SKM-1 treated with dmso at 0.1 percent for 144 hours (cell line): ENCODE measurements at regions not wholly inside any gene's neighbourhood (a gene's known extent, or its start where the extent isn't known, plus 50 kb on each side); places are given as distances from the start of the nearest gene placed in this dataset.

Experiments
- DNase-seq: peaks from one replicate; lab custom pipeline; 2025; ENCODE audit not compliant: unreplicated experiment; lab: John Stamatoyannopoulos, UW

DNA sequence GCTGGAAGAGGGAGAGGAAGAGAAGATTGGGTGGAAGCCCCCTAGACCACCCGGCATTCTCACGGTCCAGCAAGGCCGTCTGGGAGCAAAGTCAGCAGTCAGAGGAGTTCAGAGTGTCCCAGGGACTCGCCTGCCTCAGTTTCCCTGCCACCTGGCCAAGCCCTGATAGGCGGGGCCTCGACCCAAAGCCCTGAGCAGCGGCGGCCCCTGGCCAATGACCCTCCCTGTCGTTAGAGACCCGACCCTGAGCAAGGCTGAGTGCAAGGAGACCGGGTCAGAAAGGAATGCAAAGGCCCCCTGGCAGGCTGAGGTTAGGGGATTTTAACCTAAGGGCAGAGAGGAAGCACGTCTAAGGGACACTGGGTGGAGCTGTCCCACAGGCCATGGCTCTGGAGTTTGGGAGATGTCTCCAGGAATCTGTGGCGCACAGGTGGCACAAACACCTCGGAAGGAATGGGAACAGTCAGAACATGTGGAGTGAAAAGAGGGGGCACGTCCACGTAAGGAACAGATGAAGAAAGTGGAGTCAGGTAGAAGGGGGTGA is 196.8 kb upstream of the PDE1C start:
- no peak for DNase-seq

DNA sequence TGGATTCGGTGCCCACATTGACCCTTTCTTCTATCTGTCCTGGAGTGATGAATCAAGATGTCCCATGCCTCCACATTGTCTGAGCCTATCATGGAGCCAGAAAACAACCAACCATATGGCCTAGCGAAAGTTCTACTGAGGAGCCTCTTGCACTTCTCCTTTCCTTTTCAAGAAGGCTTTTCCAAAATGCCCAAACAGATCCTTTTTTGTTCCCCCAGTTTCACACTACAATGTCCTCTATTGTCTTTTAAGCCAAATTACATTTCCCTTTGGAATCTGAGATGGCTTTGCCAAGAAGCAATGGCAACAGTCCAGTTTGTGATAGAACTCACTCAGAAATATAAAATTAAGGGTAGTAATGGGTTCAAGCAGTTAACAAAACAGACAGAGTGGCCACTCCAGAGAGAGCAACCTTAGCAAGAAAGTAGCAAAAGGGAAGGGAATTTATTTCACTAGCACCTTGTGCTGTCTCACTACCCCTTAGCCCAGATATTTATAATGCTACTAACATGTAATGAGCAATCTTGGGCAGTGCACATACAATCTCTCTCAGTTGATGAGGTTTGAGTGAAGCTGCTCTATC is 194.6 kb upstream of the PDE1C start:
- no peak for DNase-seq

DNA sequence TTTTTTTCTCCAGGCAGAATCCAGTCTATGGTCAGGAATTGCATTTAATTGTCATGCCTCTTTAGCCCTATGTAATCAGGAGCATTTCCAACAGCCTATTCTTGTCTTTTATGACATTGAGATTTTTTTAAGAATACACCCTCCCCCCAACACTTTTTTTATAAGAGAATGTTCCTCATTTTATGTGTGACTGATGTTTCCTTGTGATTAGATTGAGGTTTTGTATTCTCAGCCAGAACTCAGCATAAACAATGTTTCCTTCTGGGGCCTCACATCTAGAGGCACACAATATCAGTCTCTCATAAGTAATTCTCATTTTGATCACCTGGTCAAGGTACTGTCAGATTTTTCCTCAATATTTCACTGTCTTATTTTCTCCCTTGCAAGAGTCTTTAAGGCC is 193.4 kb upstream of the PDE1C start:
- no peak for DNase-seq

DNA sequence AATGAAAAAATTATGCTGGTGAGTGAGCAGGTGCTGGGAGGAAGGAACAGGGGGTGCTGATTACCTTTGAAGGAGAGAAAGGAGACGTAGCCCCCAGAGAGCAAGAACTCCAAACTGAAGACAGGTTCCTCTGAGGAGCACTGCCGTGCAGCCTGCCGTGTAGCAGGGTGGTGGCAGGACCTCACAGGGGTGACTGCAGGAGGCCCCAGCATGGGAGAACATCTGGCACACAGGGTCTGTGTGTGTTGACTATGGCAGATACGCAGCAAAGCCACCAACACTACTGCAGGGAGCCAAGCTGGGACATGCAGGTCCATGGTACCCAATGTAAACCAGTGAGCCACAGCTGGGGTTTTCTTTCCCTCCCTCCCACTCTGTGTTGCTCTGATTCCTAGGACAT is 192.1 kb upstream of the PDE1C start:
- DNase-seq, result no peak

DNA sequence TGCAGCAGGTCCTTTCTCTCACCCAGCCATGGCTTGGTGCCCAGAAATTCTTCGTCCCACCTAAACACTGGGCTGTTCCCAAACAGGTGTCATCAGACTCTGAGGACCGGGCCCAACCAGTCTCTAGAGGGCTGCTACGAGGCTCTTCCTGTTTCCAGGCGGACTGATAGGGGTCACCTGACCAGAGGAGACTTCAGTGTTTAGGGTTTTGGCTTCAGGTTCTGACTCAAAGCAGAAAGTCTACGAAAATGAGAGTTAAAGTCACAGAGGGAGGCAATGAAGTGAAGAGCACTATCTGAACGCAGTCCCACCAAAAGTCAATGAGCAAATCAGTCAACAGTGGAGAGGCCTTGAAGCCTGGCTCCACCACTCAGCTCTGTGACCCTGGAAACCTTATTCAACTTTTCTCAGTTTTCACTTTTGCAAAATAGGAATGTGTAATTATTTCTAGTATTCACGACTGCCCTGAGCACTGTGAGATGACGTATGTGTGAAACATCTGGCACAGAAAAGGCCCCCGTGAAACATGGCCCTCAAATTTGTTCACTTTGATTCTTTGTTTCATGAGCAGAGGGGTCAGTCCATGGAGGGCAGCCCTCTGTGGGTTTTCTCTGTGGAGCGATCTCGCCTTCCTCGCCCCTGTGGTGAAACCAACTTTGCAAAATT is 189.9 kb upstream of the PDE1C start:
- no peak for DNase-seq

DNA sequence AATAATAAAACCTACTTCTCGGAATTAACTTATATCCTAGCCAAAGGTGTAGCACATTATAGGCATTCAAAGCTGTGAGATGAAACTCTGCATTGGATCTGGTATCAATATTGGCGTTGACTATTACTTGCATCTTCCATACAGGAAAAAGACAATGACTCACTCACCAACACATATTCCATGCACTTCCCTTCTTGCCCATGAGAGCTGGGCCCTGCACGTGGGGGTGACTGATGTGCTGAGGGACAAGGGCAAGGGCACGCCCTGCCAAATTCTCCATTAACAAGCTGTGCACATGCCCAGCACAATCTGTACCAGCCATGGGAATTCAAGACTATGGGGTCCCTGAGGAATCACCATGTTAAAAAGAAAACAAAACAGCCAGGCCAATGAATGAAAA is 188.1 kb upstream of the PDE1C start:
- DNase-seq, result no peak

DNA sequence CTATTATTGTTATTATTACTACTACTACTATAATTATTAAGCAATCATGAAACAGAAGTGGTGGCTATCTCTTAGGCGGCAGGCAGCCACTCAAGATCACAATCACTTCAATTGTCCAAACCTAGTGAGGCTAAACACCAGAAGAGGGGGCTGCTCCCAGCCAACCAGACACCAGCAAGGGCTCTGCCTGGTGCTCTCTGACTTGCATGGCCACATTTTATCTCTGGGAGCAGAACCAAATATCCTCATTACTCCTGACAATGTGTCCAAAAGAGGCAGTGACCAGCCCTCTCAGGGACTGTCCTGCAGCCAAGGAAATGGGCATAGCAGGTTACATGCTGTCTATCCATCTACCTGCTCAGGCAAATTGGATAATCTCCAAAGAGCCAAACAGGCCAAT is 187.4 kb upstream of the PDE1C start:
- no peak for DNase-seq

DNA sequence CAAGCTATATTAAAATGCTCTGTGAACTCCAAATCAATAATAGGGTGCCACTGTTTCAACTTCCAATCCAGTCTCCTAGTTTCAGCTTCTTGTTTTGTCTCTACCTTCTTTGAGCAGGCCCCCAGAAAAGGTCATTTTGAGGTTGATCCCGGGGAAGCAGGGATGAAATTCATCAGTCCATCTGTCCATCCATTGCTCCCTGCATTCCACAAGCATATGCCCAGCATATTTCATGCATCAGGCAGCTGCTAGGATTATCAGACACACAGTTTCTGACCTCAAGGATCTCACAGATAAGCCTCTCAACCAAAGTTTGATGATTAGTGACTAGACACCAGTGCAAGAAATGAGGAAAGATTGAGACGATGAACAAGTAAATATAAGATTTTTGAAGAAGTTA is 186.6 kb upstream of the PDE1C start:
- DNase-seq, result no peak

DNA sequence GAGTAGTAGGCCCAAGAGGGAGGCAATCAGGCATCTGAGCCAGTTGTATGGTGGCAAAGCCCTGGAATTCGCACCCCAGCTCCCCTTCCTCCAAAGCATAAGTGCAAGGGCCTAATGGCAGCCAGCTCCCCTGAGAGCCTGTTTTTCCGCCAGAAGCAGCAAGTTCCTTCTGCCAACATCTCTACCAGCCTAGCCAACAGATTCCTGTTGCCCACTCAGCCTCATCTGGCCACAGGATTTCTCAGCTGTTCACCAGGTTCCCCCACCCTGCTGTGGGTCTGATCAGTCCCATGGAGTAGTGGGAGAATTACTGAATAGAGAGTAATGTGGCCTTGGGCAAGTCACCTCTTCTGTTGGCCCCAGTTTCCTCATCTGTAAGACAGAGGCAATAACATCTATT is 186.2 kb upstream of the PDE1C start:
- no peak for DNase-seq

DNA sequence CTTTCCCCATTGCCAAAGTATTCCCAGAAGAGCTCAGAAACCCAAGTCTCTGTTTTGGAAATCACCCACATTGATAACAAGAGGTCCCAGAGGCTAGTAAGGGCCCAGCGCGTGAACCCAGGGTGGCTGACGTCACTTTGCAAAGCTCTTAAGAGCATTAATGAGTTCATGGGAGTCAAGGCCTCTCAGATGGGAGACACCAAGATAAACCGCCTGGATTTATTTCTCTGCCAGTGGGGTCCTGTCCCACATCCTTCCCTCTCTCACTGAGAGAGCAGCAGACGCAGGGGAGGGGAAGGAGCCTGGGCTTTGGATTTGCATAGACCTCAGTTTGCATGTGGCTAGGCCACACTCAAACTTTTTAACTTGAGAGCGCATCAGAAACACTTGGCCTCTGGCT is 184.8 kb upstream of the PDE1C start:
- DNase-seq, result no peak

DNA sequence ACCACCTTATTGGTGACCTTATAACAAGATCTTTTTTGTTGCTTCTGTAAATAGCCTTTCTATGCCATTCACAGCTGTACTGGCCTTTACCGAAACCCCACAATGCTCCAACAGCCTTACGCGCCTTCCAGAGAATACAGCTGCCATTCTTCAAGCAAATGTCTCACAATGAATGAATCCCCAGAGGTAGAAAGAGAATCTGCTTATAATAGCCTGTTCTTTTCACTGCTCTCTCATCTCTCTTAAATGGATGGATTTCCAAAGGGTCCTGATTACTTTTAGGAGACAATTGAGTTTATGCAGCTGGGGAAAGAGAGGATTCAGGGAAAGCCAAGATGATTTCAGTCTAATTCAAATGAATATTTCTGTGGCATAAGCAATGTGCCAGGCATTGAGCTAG is 183.1 kb upstream of the PDE1C start:
- no peak for DNase-seq

DNA sequence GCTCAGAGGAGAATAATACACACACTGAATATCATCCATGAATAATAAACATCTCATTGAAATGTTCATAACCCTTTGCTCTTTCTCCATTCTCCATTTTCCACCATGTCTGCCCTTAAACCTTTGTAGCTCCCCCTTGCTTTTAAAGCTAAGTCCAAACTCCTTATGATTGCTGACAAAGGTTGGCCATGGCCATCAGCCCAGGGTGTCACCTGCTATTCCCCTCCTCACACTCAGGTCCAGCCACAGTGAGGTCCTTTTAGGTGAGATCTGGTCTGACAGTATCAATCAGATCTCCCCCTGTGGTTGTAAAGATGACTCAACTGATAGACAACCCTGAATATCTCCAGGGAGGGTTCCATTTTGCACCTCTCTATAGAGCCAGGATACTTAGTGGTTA is 181.5 kb upstream of the PDE1C start:
- no peak for DNase-seq

DNA sequence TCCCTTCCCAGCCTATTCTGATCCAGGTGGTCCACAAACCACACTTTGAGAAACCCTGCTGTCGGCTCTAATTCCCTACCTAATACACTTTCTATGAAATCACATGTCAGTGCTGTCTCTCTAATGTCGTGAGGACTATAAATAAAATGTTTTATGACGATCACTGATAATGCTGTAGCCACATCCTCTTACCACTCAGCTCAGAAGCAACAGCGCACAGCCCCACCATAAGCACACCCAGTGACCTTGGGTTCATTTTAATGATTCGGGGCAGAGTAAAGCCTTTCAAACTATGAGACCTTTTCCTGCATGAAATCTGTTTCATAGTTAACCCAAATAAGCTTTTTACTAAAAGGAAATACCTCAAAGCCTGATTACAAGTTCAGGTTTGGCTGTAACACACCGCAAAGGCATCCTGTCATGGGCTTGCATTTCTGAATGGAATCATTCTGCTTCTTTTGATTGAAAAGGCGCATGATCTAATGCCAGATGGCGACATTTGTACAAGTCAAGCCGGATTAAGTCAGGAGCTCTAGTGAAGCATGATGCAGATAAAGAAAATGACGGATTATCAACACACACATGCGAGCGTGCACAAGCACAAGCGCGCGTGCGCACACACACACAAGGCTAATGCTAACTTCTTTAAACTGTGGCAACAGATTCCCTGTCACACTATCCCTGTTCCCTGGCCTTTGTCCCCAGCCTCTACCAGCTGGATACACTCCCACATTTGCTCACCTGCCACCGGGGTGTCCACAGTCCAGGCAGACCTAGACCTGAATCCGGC is 180.5 kb upstream of the PDE1C start:
- DNase-seq, result no peak

DNA sequence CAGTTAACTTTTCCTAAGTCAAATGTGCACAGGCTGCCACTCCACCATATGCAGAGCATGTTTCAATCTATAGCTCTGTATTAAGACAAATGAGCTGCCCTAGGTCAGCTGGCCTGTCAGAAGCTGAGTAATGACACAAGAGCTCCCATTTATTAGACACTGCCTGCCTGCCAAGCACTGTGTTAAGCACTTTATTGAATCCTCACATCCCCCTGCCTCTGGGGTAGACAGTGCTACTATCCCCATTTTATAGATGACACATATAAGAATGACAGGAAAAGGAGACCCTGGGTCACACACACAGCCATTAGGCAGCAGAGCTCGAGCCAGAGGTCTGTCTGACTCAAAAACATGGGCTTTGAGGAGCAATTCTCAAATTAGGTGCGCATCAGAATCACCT is 179.8 kb upstream of the PDE1C start:
- no peak for DNase-seq

DNA sequence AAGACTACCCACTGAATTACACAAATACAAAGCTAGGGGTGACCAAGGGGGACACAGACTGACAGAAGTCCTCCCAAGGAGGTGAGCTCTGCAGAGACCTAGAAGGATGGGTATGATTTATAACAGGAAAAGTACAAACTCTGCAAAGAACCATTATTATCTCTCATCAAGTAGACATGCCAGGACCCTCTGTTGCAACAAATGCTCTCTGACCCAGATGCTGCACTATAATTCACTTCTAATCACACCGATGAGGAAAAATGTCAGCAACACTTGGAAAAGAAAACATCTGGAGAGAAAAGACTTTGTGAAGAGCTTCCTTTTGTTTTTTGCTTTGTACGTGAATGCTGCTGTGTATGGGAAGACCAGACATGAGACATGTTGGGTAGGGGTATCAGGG is 178.3 kb upstream of the PDE1C start:
- DNase-seq, result no peak

DNA sequence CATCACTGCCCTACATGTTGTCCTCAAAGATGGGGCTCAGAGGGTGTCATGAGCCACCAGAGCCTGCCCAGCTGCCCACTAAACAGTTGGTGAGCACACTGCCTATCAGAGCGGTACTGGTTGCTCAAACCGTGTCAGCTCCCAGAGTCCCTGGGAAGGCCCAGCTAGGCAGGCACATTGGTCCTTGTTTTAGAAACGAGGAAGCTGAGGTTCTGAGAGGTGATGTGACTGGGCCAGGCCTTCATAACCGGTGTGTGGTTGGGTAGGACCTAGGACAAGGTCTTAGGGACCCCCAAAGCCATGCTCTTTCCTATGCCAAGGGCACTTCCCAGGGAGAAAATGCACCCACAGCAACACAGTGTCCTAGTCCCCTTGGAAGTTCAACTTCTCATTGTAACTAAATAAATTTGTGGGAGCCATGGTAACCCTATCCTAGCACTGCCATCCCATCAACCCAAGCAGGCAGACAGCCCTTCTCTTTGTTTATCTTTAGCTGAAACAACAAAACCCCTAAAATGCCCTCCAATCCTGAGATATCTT is 174.7 kb upstream of the PDE1C start:
- DNase-seq, result no peak

DNA sequence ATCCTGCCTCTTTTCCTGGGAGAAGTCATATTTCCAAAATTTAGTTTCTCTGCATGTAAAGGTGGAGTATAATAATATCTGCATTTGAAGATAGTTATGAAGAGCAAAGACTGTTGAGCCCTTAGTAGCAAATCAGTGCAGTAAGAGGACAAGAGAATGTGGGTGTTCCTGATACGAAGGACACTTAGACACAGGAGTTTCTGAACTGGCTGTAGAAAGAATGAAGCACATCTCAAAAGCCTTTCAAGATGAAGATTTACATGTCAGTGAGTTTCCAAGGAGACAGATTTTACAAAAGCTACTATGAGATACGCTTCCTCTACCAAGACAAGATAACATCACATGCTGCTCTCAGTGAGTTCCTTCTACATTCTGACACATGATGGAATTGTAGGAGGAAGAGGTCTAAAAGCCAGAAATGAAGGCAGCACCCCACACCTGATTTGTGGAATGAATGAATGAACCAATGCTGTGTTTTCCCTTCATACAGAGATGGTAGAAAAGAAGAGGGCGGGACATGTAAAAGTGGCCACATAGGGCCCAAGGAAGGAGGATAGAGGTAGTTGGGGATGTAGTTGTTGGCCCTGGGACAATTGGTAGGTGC is 173.6 kb upstream of the PDE1C start:
- no peak for DNase-seq

DNA sequence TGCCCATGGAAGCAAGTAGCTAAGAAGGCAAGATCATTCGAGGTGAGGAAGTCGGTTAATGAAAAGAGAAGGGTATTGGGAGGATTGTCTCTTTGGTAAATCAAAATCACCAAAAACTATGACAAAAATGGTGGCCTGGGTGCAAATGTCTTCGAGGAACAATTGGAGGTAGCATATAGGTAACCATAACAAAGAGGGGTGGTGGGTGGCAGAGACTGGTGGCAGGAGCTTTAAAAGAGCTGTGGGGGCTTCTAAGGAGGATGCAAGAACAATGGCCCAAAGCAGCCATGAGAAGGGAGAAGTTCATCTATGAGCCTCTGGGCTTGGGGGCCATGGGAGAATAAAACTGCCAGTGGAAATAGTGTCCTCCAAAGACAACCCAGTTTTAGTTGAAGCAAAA is 172.2 kb upstream of the PDE1C start:
- no peak for DNase-seq

DNA sequence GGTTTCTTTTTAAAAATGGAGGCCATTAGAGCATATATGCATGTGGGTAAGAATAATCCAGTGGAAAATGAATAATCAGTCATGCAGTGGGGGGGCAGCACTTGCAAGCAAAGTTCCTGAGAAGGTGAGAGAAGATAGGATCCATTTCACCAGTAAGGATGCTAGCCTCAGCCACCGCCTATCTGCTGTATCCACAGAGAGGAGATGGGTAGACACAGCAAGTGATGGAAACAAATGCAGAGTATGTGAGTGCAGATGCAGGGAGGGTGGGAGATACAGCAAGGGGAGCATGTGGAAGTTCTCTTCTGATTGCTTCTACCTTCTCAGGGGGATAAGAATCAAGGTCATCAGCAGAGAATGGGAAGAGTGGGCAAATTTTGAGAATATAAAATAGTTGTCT is 171.4 kb upstream of the PDE1C start:
- DNase-seq, result no peak

DNA sequence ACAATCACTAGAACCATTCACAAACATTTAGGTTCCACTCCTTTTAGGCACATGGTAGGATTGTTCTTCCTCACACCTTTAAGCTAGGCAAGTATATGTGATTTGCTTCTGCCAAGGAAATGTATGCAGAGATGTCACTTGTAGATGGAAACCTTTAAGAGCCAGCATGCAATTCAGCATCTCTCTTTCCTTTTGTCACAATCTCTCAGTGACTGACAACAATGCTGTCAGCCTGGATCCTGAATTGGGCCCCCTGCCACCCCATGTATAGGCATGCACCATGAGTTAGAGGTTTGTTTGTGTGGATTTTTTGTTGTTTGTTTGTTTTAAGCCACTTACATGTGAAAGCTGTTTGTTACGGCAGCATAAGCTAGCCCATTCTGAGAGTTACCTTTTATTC is 169.6 kb upstream of the PDE1C start:
- no peak for DNase-seq

DNA sequence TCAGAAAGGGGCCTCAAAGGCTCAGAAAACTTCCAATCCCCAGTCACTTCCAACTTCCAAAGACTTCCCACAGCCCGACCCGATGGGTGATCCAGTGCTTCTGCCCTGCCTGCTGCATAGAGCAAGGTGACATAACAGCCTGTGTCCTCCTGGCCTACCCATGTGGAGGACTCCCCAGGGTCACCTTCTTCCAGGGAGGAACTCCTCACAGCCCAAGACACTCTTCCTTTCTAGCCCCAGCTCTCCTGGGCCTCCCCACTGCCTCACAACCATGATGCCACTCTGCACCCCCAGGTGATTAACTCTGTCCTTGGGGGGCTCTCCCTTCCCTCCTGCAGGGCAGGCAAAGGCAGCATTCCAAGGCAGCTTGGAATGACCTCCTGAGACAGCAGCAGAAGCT is 158.4 kb upstream of the PDE1C start:
- no peak for DNase-seq

DNA sequence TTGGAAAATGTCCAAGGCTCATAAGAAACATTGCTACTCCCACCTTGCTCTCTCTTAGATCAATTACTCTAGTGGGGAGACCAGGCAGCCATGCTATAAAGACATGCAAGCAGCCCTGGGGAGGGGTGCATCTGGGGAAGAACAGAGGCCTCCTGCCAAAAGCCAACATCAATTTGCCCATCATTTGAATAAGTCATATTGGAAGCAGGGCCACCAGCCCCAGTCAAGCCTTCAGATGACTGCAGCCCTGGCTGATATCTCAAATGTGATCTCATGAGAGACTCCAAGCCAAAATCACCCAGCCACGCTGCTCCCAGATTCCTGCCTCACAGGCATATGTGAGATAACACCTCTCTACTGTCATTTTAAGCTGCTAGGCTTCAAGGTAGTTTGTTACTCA is 157.5 kb upstream of the PDE1C start:
- DNase-seq, result no peak
